Stimulated activated CD4-positive, alpha-beta T cell treated with anti-CD3 and anti-CD28 coated beads, Interleukin-1b, Interleukin-23, amount 100 ng/mL, for 48 hours (primary cell): ENCODE measurements at regions not wholly inside any gene's neighbourhood (a gene's known extent, or its start where the extent isn't known, plus 50 kb on each side); places are given as distances from the start of the nearest gene placed in this dataset.
A peak's percentile ranks its signal among the peaks of the same experiment; 100 is the strongest.
"Not testable (repeated sequence)": the region's sequence is repeated elsewhere in the genome, so short reads cannot be mapped to it uniquely, and the experiment has no call there.

Experiments
- DNase-seq: peaks from one replicate; pipeline ENCODE4 v3.0.0-alpha.2; 2020

- DNase-seq = no peak
These were observed 1355.2 kb downstream of the XPNPEP1 start for GRCh38 chr10:108567899-108568752.

GRCh38 chr10:108566316-108567107 lies 1356.8 kb downstream of the XPNPEP1 start:
- DNase-seq = no peak

GRCh38 chr10:108562105-108562504 lies 1361.2 kb downstream of the XPNPEP1 start:
- no peak for DNase-seq

- DNase-seq = no peak
These were observed 1361.7 kb downstream of the XPNPEP1 start for GRCh38 chr10:108561649-108562048.

- DNase-seq = no peak
These were observed 1362.8 kb downstream of the XPNPEP1 start for GRCh38 chr10:108560488-108560887.

GRCh38 chr10:108556186-108556585 lies 1367.1 kb downstream of the XPNPEP1 start:
- no peak for DNase-seq

- DNase-seq = no peak
These were observed 1377.4 kb downstream of the XPNPEP1 start for GRCh38 chr10:108545921-108546320.

- peak; percentile 19 for DNase-seq
These were observed 1378.7 kb downstream of the XPNPEP1 start for GRCh38 chr10:108544500-108545120.

- not testable (repeated sequence) for DNase-seq
These were observed 1369.0 kb upstream of the SORCS1 start for GRCh38 chr10:108533551-108533950.

GRCh38 chr10:108523016-108523800 lies 1358.7 kb upstream of the SORCS1 start:
- DNase-seq = no peak

- no peak for DNase-seq
These were observed 1357.5 kb upstream of the SORCS1 start for GRCh38 chr10:108521827-108522492.

GRCh38 chr10:108515821-108516220 lies 1351.3 kb upstream of the SORCS1 start:
- no peak for DNase-seq

- no peak for DNase-seq
These were observed 1335.9 kb upstream of the SORCS1 start for GRCh38 chr10:108500396-108500795.

- DNase-seq = no peak
These were observed 1331.6 kb upstream of the SORCS1 start for GRCh38 chr10:108496106-108496505.

- DNase-seq = no peak
These were observed 1326.4 kb upstream of the SORCS1 start for GRCh38 chr10:108490944-108491343.

- no peak for DNase-seq
These were observed 1306.9 kb upstream of the SORCS1 start for GRCh38 chr10:108471420-108471819.

GRCh38 chr10:108469940-108470339 lies 1305.4 kb upstream of the SORCS1 start:
- DNase-seq = no peak

GRCh38 chr10:108465871-108466641 lies 1301.5 kb upstream of the SORCS1 start:
- DNase-seq = no peak

GRCh38 chr10:108462005-108462404 lies 1297.5 kb upstream of the SORCS1 start:
- no peak for DNase-seq

- DNase-seq = no peak
These were observed 1290.3 kb upstream of the SORCS1 start for GRCh38 chr10:108454793-108455192.

- no peak for DNase-seq
These were observed 1289.7 kb upstream of the SORCS1 start for GRCh38 chr10:108454224-108454623.
